ENCODE measurements at regions not wholly inside any gene's neighbourhood (a gene's known extent, or its start where the extent isn't known, plus 50 kb on each side); places are given as distances from the start of the nearest gene placed in this dataset.
A peak's percentile ranks its signal among the peaks of the same experiment; 100 is the strongest.
"Not testable (repeated sequence)": the region's sequence is repeated elsewhere in the genome, so short reads cannot be mapped to it uniquely, and the experiment has no call there.

- no peak for ATAC-seq
- no peak for DNase-seq
- intact Hi-C loops (cut with DNase I, micrococcal nuclease), result no loop called here
Measured at GRCh38 chr5:71771191-71771590, 52.1 kb downstream of the CARTPT start.

GRCh38 chr5:71778678-71779276, 59.7 kb downstream of the CARTPT start:
- no peak for ATAC-seq
- intact Hi-C loops (cut with DNase I, micrococcal nuclease), result loop anchor here in 1 of 2 donors (5.0 kb wide), 1 partner anchor 534 kb away; no protein-coding TSS in a partner anchor
- no peak for DNase-seq

GRCh38 chr5:71780597-71780996, 61.5 kb downstream of the CARTPT start:
- intact Hi-C loops (cut with DNase I, micrococcal nuclease), result loop anchor here in 1 of 2 donors (5.0 kb wide), 1 partner anchor 237 kb away; no protein-coding TSS in a partner anchor
- ATAC-seq (no peak), DNase-seq (no peak)

- ATAC-seq, result peak; percentile 83
- no peak for DNase-seq
- intact Hi-C loops (cut with DNase I, micrococcal nuclease), result loop anchor here in 1 of 2 donors (5.0 kb wide), 1 partner anchor 235 kb away; no protein-coding TSS in a partner anchor
Measured at GRCh38 chr5:71782393-71782770, 63.3 kb downstream of the CARTPT start.

GRCh38 chr5:71782771-71783770, 64.0 kb downstream of the CARTPT start:
- intact Hi-C loops (cut with DNase I, micrococcal nuclease), result loop anchor here in 1 of 2 donors (5.0 kb wide), 1 partner anchor 234 kb away; no protein-coding TSS in a partner anchor
- peak; percentile 91 for ATAC-seq
- DNase-seq, result peak; percentile 65 to 82

GRCh38 chr5:71783891-71784290, 64.8 kb downstream of the CARTPT start:
- DNase-seq, result no peak
- no peak for ATAC-seq
- intact Hi-C loops (cut with DNase I, micrococcal nuclease), result loop anchor here in 1 of 2 donors (5.0 kb wide), 1 partner anchor 233 kb away; no protein-coding TSS in a partner anchor

- DNase-seq, result no peak
- ATAC-seq, result no peak
- intact Hi-C loops (cut with DNase I, micrococcal nuclease), result no loop called here
Measured at GRCh38 chr5:71786337-71787055, 67.4 kb downstream of the CARTPT start.

- DNase-seq, result no peak
- no peak for ATAC-seq
- intact Hi-C loops (cut with DNase I, micrococcal nuclease), result no loop called here
Measured at GRCh38 chr5:71788794-71789193, 69.7 kb downstream of the CARTPT start.

GRCh38 chr5:71789746-71790145, 70.7 kb downstream of the CARTPT start:
- intact Hi-C loops (cut with DNase I, micrococcal nuclease), result no loop called here
- ATAC-seq (no peak), DNase-seq (no peak)

GRCh38 chr5:71790433-71790832, 71.4 kb downstream of the CARTPT start:
- ATAC-seq (no peak), DNase-seq (no peak)
- intact Hi-C loops (cut with DNase I, micrococcal nuclease), result no loop called here

- intact Hi-C loops (cut with DNase I, micrococcal nuclease); DNase-seq; ATAC-seq: not testable (repeated sequence)
Measured at GRCh38 chr5:71792041-71792440, 73.0 kb downstream of the CARTPT start.

- intact Hi-C loops (cut with DNase I, micrococcal nuclease), result no loop called here
- DNase-seq (no peak), ATAC-seq (no peak)
Measured at GRCh38 chr5:71794061-71794695, 75.1 kb downstream of the CARTPT start.

- DNase-seq (no peak), ATAC-seq (no peak)
- intact Hi-C loops (cut with DNase I, micrococcal nuclease), result no loop called here
Measured at GRCh38 chr5:71802673-71803072, 83.6 kb downstream of the CARTPT start.

- DNase-seq (no peak), ATAC-seq (no peak)
- intact Hi-C loops (cut with DNase I, micrococcal nuclease), result no loop called here
Measured at GRCh38 chr5:71806711-71807110, 87.6 kb downstream of the CARTPT start.

- intact Hi-C loops (cut with DNase I, micrococcal nuclease), result no loop called here
- DNase-seq, result no peak
- ATAC-seq, result no peak
Measured at GRCh38 chr5:71807909-71808308, 88.8 kb downstream of the CARTPT start.

GRCh38 chr5:71809446-71809845, 90.4 kb downstream of the CARTPT start:
- intact Hi-C loops (cut with DNase I, micrococcal nuclease), result no loop called here
- no peak for ATAC-seq
- no peak for DNase-seq

- intact Hi-C loops (cut with DNase I, micrococcal nuclease), result no loop called here
- ATAC-seq (no peak), DNase-seq (no peak)
Measured at GRCh38 chr5:71810023-71810422, 90.9 kb downstream of the CARTPT start.

GRCh38 chr5:71810471-71811195, 91.6 kb downstream of the CARTPT start:
- intact Hi-C loops (cut with DNase I, micrococcal nuclease), result no loop called here
- no peak for DNase-seq
- ATAC-seq, result no peak

Measured in left colon (tissue), 2 donors.